GM23338 (cell line): ENCODE measurements at regions not wholly inside any gene's neighbourhood (a gene's known extent, or its start where the extent isn't known, plus 50 kb on each side); places are given as distances from the start of the nearest gene placed in this dataset.

ENCODE experiments used
- ATAC-seq: fragments of 200-7000 bp; cut with Tn5 transposase; 3 replicates; pipeline ENCODE4 v1.9.1; 2020
- DNase-seq: peaks from one replicate; pipeline ENCODE4 v3.0.0-alpha.2; 2015; ENCODE audit warnings: low spot score
- H2AFZ ChIP-seq: fragments of 200-600 bp; sonication (generic); 2 replicates; pipeline ENCODE4 v1.8.0; 2016; ENCODE audit warnings: antibody characterized with exemption, mild to moderate bottlenecking, moderate library complexity
- H3F3A ChIP-seq: fragments of 200-600 bp; sonication (generic); replicated peaks from 2 replicates; pipeline ENCODE4 v1.8.0; 2017; ENCODE audit warnings: antibody characterized with exemption, mixed run types, low read depth
- H3K27ac ChIP-seq: fragments of 200-600 bp; sonication (generic); 2 replicates; pipeline ENCODE4 v1.6.1; 2016; ENCODE audit warnings: low read depth
- H3K27me3 ChIP-seq: fragments of 200-600 bp; sonication (generic); 2 replicates; pipeline ENCODE4 v1.8.0; 2016; ENCODE audit warnings: mild to moderate bottlenecking, mixed run types, moderate library complexity; ENCODE audit not compliant: insufficient read depth
- H3K36me3 ChIP-seq: fragments of 200-600 bp; sonication (generic); 2 replicates; pipeline ENCODE4 v1.8.0; 2016; ENCODE audit warnings: mild to moderate bottlenecking; ENCODE audit not compliant: insufficient read depth
- H3K4me1 ChIP-seq: fragments of 200-600 bp; sonication (generic); 2 replicates; pipeline ENCODE4 v1.8.0; 2016; ENCODE audit warnings: mild to moderate bottlenecking, moderate library complexity; ENCODE audit not compliant: insufficient read depth
- H3K4me2 ChIP-seq: fragments of 200-600 bp; sonication (generic); 2 replicates; pipeline ENCODE4 v1.7.1; 2017; ENCODE audit warnings: mixed run types
- H3K4me3 ChIP-seq: fragments of 200-600 bp; sonication (generic); 2 replicates; pipeline ENCODE4 v1.6.1; 2016; ENCODE audit warnings: mixed run types
- H3K79me2 ChIP-seq: fragments of 200-600 bp; sonication (generic); replicated peaks from 2 replicates; pipeline ENCODE4 v1.8.0; 2017; ENCODE audit warnings: mild to moderate bottlenecking; ENCODE audit not compliant: insufficient read depth
- H3K9me2 ChIP-seq: fragments of 200-600 bp; sonication (generic); 2 replicates; pipeline ENCODE4 v1.8.0; 2017; ENCODE audit not compliant: insufficient read depth
- H4K20me1 ChIP-seq: fragments of 200-600 bp; sonication (generic); replicated peaks from 2 replicates; pipeline ENCODE4 v1.8.0; 2017; ENCODE audit warnings: mild to moderate bottlenecking; ENCODE audit not compliant: insufficient read depth
- H3K27ac Mint-ChIP-seq: 2 replicates; pipeline ENCODE4 v1.8.0; 2020; ENCODE audit warnings: inconsistent platforms, mild to moderate bottlenecking, moderate library complexity, mixed read lengths
- H3K27me3 Mint-ChIP-seq: 3 replicates; pipeline ENCODE4 v1.8.0; 2022; ENCODE audit warnings: low read depth, mild to moderate bottlenecking, moderate library complexity, mixed read lengths, inconsistent platforms; ENCODE audit not compliant: insufficient read depth, poor library complexity
- H3K36me3 Mint-ChIP-seq: 3 replicates; pipeline ENCODE4 v1.8.0; 2021; ENCODE audit warnings: low read depth, mild to moderate bottlenecking, inconsistent platforms, moderate library complexity, mixed read lengths
- H3K4me1 Mint-ChIP-seq: 3 replicates; pipeline ENCODE4 v1.8.0; 2020; ENCODE audit warnings: mild to moderate bottlenecking, inconsistent platforms, mixed read lengths
- H3K4me3 Mint-ChIP-seq: 3 replicates; pipeline ENCODE4 v1.8.0; 2021; ENCODE audit warnings: moderate library complexity, mild to moderate bottlenecking, inconsistent platforms, mixed read lengths
- H3K9me3 Mint-ChIP-seq: 3 replicates; pipeline ENCODE4 v1.8.0; 2020; ENCODE audit warnings: moderate library complexity, mild to moderate bottlenecking, inconsistent platforms, mixed read lengths
- CTCF ChIP-seq, 2 experiments: fragments of 200-600 bp in 1 of 2; sonication (generic) in 1 of 2; conservative IDR thresholded peaks; 2 replicates each; pipeline versions ENCODE4 v1.5.1 to v1.6.1; 2016 to 2017; ENCODE audit warnings: antibody characterized with exemption in 2 of 2, low read depth in 2 of 2, mild to moderate bottlenecking in 2 of 2, moderate library complexity in 1 of 2
- ETS1 ChIP-seq: IDR thresholded peaks from 2 replicates; pipeline ENCODE4 v1.6.1; 2016; ENCODE audit warnings: antibody characterized with exemption
- EZH2 ChIP-seq: fragments of 200-600 bp; sonication (generic); IDR thresholded peaks from one replicate; pipeline ENCODE4 v1.8.0; 2017; ENCODE audit warnings: antibody characterized with exemption, mild to moderate bottlenecking, low read depth; ENCODE audit not compliant: unreplicated experiment
- EZH2phosphoT487 ChIP-seq: fragments of 200-600 bp; sonication (generic); IDR thresholded peaks from one replicate; pipeline ENCODE4 v1.8.1; 2018; ENCODE audit warnings: antibody characterized with exemption; ENCODE audit not compliant: unreplicated experiment
- POLR2AphosphoS5 ChIP-seq: IDR thresholded peaks from 2 replicates; pipeline ENCODE4 v1.6.1; 2016; ENCODE audit warnings: antibody characterized with exemption, low read depth
- STAT1 ChIP-seq: IDR thresholded peaks from one replicate; pipeline ENCODE4 v1.6.1; 2016; ENCODE audit warnings: antibody characterized with exemption; ENCODE audit not compliant: unreplicated experiment
- ZNF114 ChIP-seq: fragments of 250-450 bp; sonication (Bioruptor Pico); IDR thresholded peaks from 2 replicates; pipeline ENCODE4 v1.5.0; 2020; ENCODE audit warnings: mild to moderate bottlenecking, moderate library complexity
- ZNF331 ChIP-seq: fragments of 250-450 bp; sonication (Bioruptor Pico); IDR thresholded peaks from 2 replicates; pipeline ENCODE4 v1.5.0; 2020; ENCODE audit warnings: low read depth, mild to moderate bottlenecking, moderate library complexity
- ZNF462 ChIP-seq: fragments of 250-450 bp; sonication (Bioruptor Pico); IDR thresholded peaks from 2 replicates; pipeline ENCODE4 v1.5.0; 2020; ENCODE audit warnings: mild to moderate bottlenecking, moderate library complexity

GRCh38 chr1:98077691-98078090 is 156.9 kb upstream of the DPYD start (continued):
- TF ChIP-seq CTCF (conservative IDR thresholded peaks at IDR 0.05; ENCODE audit: low read depth in 2 of 2) (no peak), ETS1 (no peak), EZH2 (no peak), STAT1 (no peak)

- Histone ChIP-seq H3K9me2 (no peaks in the 10 kb centered on the region), H3K36me3 (no peaks in the 10 kb centered on the region), H4K20me1 (no peaks in the 10 kb centered on the region), H3K4me3 (no peak overlapping the region), H3K4me2 (no peak overlapping the region), H2AFZ (no peak overlapping the region), H3K27me3 (no peaks in the 10 kb centered on the region), H3F3A (no peaks in the 10 kb centered on the region), H3K79me2 (no peaks in the 10 kb centered on the region), H3K27ac (no peak overlapping the region), H3K4me1 (peaks cover 3% of the 10 kb centered on the region; the same call in 1 of the 2 replicates)
- H3K27ac Mint-ChIP-seq: no peak overlapping the region
- TF ChIP-seq EZH2 (no peak), EZH2phosphoT487 (no peak), ZNF331 (CRISPR knock-in tag) (no peak), POLR2AphosphoS5 (no peak), ZNF114 (CRISPR knock-in tag) (no peak)
- no peaks in the 10 kb centered on the region for H3K27me3 Mint-ChIP-seq
- H3K9me3 Mint-ChIP-seq: no peaks in the 10 kb centered on the region
- H3K36me3 Mint-ChIP-seq: no peaks in the 10 kb centered on the region
- ATAC-seq: no peak
- no peak for DNase-seq
- H3K4me1 Mint-ChIP-seq: peaks cover 4% of the 10 kb centered on the region; the same call in 2 of the 3 replicates
- H3K4me3 Mint-ChIP-seq: no peak overlapping the region
Observed at GRCh38 chr1:98075626-98076025, 154.8 kb upstream of the DPYD start.

DNA sequence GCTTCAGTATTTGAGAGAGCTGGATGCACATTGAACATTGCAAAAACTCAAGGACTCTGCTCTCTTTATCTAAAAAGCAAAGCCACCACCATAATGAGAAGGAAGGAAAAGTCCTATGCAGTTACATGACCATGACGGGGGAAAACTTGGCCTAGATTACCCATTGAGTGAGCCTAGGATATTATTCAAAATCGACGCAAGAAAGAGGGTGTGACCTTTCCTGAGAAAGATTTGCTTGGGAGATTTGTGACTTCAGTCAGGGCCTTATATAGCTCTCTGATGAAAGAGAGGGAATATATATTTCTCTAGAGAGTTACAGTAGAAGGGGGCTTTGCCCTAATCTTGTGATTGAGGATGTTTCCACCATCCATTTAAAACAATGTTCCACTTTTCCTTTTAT is 153.0 kb upstream of the DPYD start:
- Histone ChIP-seq H3K79me2 (no peaks in the 10 kb centered on the region), H2AFZ (no peak overlapping the region), H3K27me3 (no peaks in the 10 kb centered on the region), H4K20me1 (no peaks in the 10 kb centered on the region), H3K27ac (no peak overlapping the region), H3K4me3 (no peak overlapping the region), H3K4me2 (no peak overlapping the region), H3K4me1 (peaks cover 9% of the 10 kb centered on the region; the same call in 1 of the 2 replicates), H3F3A (no peaks in the 10 kb centered on the region), H3K9me2 (no peaks in the 10 kb centered on the region), H3K36me3 (no peaks in the 10 kb centered on the region)
- H3K36me3 Mint-ChIP-seq: no peaks in the 10 kb centered on the region
- no peaks in the 10 kb centered on the region for H3K27me3 Mint-ChIP-seq
- H3K4me1 Mint-ChIP-seq: peaks cover 13% of the 10 kb centered on the region; the same call in 2 of the 3 replicates
- TF ChIP-seq ZNF462 (CRISPR knock-in tag) (no peak), EZH2phosphoT487 (no peak)
- ATAC-seq (no peak), DNase-seq (no peak)
- no peak overlapping the region for H3K27ac Mint-ChIP-seq
- no peaks in the 10 kb centered on the region for H3K9me3 Mint-ChIP-seq
- H3K4me3 Mint-ChIP-seq: no peak overlapping the region
